ENCODE measurements at regions not wholly inside any gene's neighbourhood (a gene's known extent, or its start where the extent isn't known, plus 50 kb on each side); places are given as distances from the start of the nearest gene placed in this dataset.

DNA sequence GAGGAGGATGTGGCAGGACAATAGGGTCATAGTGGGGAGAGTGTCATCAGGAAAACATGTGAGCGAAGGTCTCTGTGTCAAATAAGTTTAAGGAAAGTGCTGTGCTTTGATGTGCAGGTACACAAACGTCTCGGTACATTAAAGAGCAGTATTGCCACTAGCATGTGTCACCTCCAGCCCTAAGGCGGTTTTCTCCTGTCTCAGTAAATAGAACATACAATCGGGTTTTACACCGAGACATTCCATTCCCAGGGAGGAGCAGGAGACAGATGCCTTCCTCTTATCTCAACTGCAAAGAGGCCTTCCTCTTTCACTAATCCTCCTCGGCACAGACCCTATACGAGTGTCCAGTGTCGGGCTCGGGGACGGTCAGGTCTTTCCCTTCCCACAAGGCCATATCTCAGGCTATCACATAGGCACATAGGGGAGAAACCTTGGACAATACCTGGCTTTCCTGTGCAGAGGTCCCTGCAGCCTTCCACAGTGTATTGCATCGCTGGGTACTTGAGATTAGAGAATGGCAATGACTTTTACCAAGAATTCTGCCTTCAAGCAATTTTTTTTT lies 684.5 kb downstream of the PDHA2 start:
- Histone ChIP-seq H3K4me3 (ENCODE audit: low read length, poor library complexity, severe bottlenecking) (no peak overlapping the region), H3K27me3 (ENCODE audit: insufficient read depth, low read length, poor library complexity, severe bottlenecking) (no peaks in the 10 kb centered on the region)
- no peak for TF ChIP-seq EZH2phosphoT487 (IDR thresholded peaks at IDR 0.05; ENCODE audit: borderline replicate concordance)
- TF ChIP-seq, protein P1, sequence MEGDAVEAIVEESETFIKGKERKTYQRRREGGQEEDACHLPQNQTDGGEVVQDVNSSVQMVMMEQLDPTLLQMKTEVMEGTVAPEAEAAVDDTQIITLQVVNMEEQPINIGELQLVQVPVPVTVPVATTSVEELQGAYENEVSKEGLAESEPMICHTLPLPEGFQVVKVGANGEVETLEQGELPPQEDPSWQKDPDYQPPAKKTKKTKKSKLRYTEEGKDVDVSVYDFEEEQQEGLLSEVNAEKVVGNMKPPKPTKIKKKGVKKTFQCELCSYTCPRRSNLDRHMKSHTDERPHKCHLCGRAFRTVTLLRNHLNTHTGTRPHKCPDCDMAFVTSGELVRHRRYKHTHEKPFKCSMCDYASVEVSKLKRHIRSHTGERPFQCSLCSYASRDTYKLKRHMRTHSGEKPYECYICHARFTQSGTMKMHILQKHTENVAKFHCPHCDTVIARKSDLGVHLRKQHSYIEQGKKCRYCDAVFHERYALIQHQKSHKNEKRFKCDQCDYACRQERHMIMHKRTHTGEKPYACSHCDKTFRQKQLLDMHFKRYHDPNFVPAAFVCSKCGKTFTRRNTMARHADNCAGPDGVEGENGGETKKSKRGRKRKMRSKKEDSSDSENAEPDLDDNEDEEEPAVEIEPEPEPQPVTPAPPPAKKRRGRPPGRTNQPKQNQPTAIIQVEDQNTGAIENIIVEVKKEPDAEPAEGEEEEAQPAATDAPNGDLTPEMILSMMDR (conservative IDR thresholded peaks at IDR 0.05; ENCODE audit: low read length): no peak

DNA sequence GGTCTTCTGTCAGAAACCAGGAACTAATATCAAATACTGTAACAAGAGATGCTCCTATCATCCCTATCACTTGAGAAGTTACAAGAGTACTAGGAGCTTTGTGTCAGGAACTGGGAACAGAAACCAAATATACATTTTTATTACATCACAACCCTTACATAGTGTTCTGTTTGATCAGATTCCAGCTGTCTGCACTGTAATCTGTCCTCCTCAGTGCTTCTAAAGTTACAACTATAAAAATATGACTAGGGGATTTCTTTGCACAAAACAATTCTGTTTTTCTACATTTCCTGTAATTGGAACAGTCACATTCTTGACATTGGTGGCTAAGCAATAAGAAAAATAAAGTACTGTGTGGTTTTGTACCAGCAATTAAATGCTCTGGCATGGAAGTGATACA lies 686.0 kb downstream of the PDHA2 start:
- H3K4me3 ChIP-seq (ENCODE audit: low read length, poor library complexity, severe bottlenecking): no peak overlapping the region
- H3K9me3 ChIP-seq (ENCODE audit: insufficient read depth, low read depth, low read length): no peaks in the 10 kb centered on the region
- TF ChIP-seq, protein P1 (conservative IDR thresholded peaks at IDR 0.05; ENCODE audit: low read length): no peak
- TF ChIP-seq EZH2phosphoT487 (IDR thresholded peaks at IDR 0.05; ENCODE audit: borderline replicate concordance): no peak
- H3K27me3 ChIP-seq (ENCODE audit: insufficient read depth, low read length, poor library complexity, severe bottlenecking): no peaks in the 10 kb centered on the region
- no peaks in the 10 kb centered on the region for H3F3A ChIP-seq (ENCODE audit: low read depth)
- no peaks in the 10 kb centered on the region for H3K4me1 ChIP-seq (ENCODE audit: insufficient read depth, low read length, poor library complexity, severe bottlenecking)
- H3K9ac ChIP-seq (ENCODE audit: low read depth, low read length, poor library complexity, severe bottlenecking): no peak overlapping the region
- no peak overlapping the region for H3K4me2 ChIP-seq (ENCODE audit: low read depth, low read length, poor library complexity, severe bottlenecking)
- H2AFZ ChIP-seq (ENCODE audit: low read length): no peak overlapping the region
- H3K79me2 ChIP-seq (ENCODE audit: insufficient read depth, low read length): no peaks in the 10 kb centered on the region
- no peaks in the 10 kb centered on the region for H4K20me1 ChIP-seq (ENCODE audit: insufficient read depth, low read length, poor library complexity, severe bottlenecking)
- H3K9me2 ChIP-seq (replicated peaks; ENCODE audit: low read depth, low read length): no peaks in the 10 kb centered on the region
- no peaks in the 10 kb centered on the region for H3K36me3 ChIP-seq (ENCODE audit: insufficient read depth, low read length)

More for the DNA sequence above, 684.5 kb downstream of the PDHA2 start:
- Histone ChIP-seq H2AFZ (ENCODE audit: low read length) (no peak overlapping the region), H3K79me2 (ENCODE audit: insufficient read depth, low read length) (no peaks in the 10 kb centered on the region), H3K4me1 (ENCODE audit: insufficient read depth, low read length, poor library complexity, severe bottlenecking) (no peaks in the 10 kb centered on the region), H4K20me1 (ENCODE audit: insufficient read depth, low read length, poor library complexity, severe bottlenecking) (no peaks in the 10 kb centered on the region), H3K9me3 (ENCODE audit: insufficient read depth, low read depth, low read length) (no peaks in the 10 kb centered on the region), H3K9ac (ENCODE audit: low read depth, low read length, poor library complexity, severe bottlenecking) (no peak overlapping the region), H3K36me3 (ENCODE audit: insufficient read depth, low read length) (no peaks in the 10 kb centered on the region), H3K9me2 (replicated peaks; ENCODE audit: low read depth, low read length) (no peaks in the 10 kb centered on the region), H3K4me2 (ENCODE audit: low read depth, low read length, poor library complexity, severe bottlenecking) (no peak overlapping the region), H3F3A (ENCODE audit: low read depth) (no peaks in the 10 kb centered on the region)

DNA sequence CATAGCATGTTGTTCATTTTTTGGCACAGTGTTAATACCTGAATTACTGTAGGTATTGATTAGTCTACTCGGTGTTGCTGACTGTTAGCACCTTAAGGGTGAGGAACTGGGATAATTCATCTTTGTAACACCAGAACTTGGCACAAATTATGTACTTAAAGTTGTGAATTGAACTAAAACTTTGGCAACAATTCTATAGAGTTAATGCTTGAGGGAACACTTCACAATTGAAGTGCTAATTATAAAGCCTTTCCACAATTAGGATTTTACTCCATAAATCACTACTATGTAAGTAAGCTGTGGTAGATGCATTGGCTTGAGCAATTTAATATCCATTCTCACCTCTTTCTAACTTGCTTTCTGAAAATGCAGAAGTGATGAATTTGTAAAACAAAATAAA lies 686.7 kb downstream of the PDHA2 start:
- no peaks in the 10 kb centered on the region for H3K9me2 ChIP-seq (replicated peaks; ENCODE audit: low read depth, low read length)
- H3K4me1 ChIP-seq (ENCODE audit: insufficient read depth, low read length, poor library complexity, severe bottlenecking): no peaks in the 10 kb centered on the region
- H3K36me3 ChIP-seq (ENCODE audit: insufficient read depth, low read length): no peaks in the 10 kb centered on the region
- H3K9me3 ChIP-seq (ENCODE audit: insufficient read depth, low read depth, low read length): no peaks in the 10 kb centered on the region
- no peak for TF ChIP-seq EZH2phosphoT487 (IDR thresholded peaks at IDR 0.05; ENCODE audit: borderline replicate concordance)
- TF ChIP-seq, protein P1 (conservative IDR thresholded peaks at IDR 0.05; ENCODE audit: low read length): no peak
- H3K9ac ChIP-seq (ENCODE audit: low read depth, low read length, poor library complexity, severe bottlenecking): no peak overlapping the region
- no peaks in the 10 kb centered on the region for H4K20me1 ChIP-seq (ENCODE audit: insufficient read depth, low read length, poor library complexity, severe bottlenecking)
- no peaks in the 10 kb centered on the region for H3F3A ChIP-seq (ENCODE audit: low read depth)
- no peak overlapping the region for H3K4me2 ChIP-seq (ENCODE audit: low read depth, low read length, poor library complexity, severe bottlenecking)
- H3K27me3 ChIP-seq (ENCODE audit: insufficient read depth, low read length, poor library complexity, severe bottlenecking): no peaks in the 10 kb centered on the region
- H2AFZ ChIP-seq (ENCODE audit: low read length): no peak overlapping the region
- H3K79me2 ChIP-seq (ENCODE audit: insufficient read depth, low read length): no peaks in the 10 kb centered on the region
- H3K4me3 ChIP-seq (ENCODE audit: low read length, poor library complexity, severe bottlenecking): no peak overlapping the region
